ENCODE measurements at regions not wholly inside any gene's neighbourhood (a gene's known extent, or its start where the extent isn't known, plus 50 kb on each side); places are given as distances from the start of the nearest gene placed in this dataset.

DNA sequence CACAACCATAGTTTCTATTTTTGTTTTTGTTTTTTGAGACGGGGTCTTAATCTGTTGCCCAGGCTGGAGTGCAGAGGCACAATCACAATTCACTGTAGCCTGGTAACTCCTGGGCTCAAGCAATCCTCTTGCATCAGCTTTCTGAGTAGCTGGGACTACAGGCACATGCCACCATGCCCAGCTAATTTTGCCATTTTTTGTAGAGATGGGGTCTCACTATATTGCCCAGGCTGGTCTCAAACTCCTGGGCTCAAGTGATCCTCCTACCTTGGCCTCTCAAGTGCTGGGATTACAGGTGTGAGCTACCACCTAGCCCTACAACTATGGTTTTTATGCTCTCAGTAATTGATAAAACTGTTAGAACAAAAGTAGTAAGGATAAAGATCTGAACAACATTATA lies 147.5 kb upstream of the SHB start:
- no peak for DNase-seq

DNA sequence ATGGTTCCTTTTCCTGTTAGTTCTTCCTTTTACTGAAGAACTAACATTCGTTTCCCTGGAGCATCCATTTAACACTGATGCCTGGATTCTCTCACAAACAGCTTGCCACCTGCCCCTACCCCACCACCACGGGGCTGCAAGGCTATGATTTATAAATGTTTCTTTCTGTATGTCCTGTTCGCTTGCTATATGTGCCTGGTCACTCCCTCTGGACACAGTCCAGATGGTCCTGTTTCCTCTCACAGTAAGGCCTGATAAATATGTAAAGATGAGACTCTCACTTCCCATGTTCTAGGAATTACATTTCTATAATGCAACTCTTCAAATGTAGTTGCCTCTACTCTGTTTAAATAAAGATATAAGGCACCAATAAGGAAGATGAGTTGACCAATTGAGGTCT lies 146.4 kb upstream of the SHB start:
- no peak for DNase-seq

DNA sequence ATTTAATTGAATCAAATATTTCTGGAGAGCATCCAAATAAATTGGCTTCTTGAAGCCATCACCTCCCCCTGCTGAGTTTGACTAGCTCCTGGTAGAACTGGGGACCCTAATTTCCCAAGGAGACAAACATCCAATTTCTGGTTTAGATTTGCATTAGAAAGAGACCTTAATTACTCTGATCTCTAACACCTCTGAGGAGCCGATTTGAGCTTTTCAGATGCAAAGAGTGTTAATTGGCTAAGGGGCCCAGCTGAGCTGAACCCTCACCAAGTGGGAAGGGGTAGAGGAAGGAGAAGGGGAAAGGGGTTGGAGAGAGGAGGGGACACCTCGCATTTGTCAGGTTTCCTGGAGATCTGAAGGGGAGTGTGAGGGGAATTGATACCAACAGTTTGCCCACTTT lies 145.4 kb upstream of the SHB start:
- no peak for DNase-seq

DNA sequence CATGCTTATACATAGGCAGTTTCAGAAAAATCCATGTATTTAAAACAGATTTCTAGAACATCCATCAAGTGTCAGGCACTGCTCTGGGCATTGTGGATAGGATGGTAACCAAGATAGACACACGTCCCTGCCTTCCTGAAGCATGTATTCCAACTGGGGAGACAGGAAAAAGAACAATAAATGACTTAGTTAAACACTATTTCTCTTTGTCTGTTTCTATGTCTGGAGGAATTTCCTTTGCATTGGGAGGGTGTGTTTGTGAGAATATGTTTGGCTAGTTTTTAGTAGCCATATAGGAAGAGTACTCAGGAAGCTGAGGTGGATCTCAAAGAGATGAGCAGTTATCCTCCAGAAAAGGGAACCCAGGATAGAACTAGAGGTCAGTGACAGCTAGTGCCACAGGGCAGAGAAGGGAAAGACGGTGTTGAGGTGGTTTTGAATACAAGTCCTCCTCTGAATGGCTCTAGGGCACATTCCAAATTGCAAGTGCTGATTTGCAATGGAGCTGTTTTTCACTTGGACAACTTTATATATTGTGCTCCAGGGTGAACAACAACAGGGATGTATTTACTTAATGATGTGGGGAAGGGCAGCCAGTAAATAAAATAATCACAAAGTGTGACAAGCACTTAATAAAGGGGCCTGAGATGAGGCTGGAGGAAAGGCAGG lies 144.7 kb upstream of the SHB start:
- no peak for DNase-seq

DNA sequence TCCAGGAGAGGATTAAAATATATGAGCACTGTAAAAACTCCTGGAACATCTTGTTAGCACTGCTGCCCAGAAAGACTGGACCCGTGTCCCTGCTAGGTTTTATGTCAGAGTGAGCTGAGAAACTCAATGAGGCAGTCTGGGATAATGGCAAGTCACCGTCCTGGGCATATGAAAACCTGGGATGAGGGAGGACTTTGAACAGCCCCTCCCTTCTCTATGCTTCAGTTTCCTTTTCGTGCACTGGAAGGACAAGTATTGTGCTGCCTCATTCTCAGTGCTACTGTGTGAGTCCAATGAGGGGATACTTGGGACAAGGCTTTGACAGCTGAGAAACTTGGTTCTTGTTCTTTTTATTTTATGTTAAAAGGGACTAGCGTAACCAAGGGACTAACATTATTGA lies 143.0 kb upstream of the SHB start:
- no peak for DNase-seq

DNA sequence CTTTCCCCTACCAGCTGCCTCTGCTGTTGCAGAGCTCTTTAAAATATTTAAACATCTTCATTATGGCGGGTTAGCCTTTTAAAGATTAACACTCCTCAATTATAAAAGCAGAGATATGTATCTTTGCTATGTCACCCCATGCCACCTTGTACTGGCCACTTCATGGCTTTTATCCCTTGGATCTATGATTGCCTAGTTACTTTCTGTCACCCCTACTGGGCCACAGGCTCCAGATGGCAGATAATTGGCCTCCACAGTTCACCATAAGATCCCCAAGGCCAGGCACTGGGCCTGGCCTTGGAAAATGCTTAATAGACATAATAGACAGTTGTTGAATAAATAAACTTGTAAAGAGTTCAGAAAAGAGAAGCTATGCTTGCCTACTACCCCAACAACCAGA lies 142.0 kb upstream of the SHB start:
- DNase-seq = no peak

DNA sequence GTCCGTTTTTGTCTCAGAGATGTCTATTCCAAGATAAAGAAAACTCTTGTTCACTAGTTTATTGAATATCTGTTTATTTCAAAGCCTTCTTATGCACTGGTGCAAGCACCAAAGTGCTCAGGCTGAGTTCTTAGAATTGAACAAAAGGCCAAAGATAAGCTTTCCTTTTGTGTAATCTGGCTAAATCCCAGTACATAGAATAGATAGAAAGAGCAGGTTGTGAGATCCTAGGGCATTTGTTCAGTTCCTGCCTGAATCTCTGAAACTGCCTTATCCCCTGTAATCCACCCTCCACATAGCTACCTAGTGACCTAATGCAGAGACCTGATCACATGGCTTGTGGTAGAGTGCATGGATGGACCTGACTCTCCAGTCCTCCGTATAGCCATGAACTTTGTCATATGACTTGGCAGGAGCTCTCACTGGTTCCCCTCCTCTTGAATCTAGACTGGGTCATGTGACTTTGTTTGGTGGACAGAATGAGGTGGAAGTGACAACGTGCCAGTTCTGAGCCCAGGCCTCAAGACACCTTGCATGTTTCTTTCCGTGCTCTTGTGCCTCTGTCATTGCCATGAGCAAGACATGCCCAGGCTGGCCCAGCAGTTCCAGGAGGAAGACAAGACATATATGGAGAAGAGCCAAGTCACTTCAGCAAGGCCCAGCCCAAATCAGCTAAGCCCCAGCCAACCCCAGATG lies 139.3 kb upstream of the SHB start:
- no peak for DNase-seq

DNA sequence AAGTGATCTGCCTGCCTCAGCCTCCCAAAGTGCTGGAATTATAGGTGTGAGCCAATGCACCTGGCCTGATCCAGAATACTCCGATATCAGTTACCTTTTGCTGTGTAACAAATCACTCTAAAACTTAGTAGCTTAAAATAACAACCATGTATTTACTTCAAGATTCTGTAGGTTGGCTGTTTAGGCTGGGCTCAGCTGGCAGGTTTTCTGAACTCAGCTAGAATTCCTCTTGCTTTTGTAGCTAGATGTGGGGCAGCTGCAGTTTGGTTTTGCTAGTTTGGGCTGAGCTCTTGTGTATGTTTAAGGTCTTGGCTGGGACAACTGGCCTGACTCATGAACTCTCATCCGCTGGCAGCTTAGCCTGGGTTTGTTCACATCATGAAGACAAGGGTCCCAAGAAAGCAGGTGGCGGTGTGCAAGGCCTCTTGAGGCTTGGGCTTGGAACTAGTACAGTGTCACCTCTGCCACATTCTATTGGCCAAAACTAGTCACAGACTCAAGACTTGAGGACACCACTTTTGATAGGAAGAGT lies 138.3 kb upstream of the SHB start:
- no peak for DNase-seq

DNA sequence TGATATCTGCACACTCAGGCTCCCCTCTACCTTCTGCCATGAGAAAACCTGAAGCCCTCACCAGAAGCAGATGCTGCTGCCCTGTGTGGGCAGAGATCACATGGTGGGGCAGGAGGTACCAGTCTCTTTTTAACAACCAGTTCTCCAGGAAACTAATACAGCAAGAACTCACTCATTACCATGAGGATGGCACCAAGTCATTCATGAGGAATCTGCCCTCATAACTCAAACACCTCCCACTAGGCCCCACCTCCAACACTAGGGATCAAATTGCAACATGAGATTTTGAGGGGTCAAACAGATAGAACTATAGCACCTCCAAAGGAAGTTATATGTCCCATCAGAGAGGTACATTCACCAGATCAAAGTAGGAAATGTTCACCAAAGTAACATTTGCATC lies 136.3 kb upstream of the SHB start:
- DNase-seq = no peak

DNA sequence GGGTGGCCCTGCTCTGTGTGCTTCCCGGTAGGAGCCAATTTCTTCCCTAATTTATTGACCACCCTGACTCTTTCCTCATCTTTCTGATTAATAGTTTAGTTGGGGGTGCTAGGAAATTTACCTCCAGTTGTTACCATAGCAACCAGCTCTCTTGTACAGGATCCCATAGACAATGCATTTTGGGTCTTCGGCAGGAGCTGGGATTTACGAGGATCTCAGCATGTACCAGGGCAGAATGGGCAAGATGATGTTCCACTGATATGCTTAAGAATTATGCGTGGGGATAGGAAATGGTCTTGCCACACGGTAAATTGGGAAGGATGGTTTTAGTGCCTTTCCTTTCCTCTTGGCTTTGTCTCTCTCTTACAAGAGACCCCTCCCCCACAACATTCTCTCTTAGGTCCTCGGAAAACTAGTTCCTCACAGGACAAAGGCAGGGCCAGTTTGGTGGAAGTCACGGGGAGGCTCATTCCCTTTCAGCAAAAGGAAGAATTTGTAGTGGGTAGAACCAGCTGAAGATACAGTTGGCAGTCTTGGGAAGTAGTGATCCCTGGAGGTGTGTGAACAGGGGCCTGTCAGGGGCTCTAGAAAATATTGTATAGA lies 133.4 kb upstream of the SHB start:
- DNase-seq = no peak

DNA sequence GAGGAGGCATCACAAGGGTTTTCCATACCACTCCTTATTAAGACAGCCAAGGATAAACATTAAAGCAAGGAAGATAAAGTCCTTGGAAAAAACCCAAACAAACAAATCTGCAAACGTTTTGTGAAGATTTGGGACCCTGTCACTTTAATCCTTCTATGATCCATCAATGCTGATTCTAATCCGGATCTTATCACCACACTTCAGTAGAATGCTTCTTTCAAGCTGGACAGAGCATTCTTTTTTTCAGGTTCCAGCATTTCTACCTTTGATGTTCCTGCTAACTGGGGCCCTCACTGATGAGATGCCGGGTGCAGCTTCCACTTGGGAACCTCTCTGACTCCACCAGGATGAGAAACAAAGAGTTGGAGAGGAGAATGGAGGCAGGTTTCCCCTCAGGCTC lies 132.8 kb upstream of the SHB start:
- no peak for DNase-seq

DNA sequence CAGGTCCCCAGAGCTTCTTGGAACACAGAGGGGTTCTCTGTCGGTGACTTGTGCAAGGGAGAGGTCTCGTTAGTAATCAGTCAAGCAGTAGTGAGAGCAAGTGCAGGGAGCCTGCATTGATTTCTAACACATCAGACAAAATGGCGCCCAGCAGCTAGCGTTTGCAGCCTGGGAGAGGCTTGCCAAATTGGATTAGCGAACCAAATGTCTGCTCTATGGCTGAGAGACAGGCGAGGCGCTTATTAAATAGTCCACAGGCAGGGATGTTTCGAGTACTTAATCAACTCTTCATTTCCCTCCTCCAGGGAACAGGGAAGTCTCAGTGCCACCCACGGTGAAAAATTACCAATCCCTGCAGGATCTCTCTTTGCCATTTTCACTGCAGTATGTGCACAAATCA lies 131.4 kb upstream of the SHB start:
- DNase-seq = no peak

DNA sequence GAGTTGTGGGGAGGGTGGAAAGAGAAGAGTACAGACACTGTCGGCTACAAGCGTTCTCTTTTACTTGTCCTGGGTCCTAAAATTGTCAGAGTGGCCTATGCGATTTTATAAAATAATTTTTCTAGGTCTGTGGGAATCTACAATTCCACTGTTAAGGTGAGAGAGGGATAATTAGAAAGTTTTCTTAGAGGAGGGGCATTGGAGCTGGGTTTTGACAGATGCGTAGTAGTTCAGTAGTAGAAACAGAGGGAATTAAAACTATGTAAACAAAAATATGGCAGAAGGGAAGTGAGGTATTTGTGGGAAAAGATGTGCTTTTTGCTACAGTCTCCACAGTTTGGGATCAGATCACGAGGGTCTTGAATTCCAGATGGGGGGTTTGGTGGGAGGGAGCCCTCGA lies 129.1 kb upstream of the SHB start:
- no peak for DNase-seq

DNA sequence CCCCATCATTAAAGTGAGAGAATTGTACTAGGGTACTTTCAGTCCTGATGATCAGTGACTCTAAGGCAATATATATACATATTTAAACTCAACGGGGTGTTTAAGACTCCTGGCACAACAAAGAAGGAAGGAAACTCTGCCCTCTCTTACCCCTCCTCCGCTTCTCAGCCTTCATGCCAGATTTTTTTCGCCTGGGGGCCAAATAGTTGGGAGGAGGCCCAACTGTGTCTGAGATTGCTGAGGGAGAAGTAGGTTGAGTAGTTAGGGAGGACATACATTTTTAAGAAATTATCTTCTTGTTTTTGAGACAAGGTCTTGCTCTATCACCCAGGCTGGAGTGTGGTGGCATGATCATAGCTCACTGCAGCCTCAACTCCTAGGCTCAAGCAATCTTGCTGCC lies 127.7 kb upstream of the SHB start:
- DNase-seq = no peak

DNA sequence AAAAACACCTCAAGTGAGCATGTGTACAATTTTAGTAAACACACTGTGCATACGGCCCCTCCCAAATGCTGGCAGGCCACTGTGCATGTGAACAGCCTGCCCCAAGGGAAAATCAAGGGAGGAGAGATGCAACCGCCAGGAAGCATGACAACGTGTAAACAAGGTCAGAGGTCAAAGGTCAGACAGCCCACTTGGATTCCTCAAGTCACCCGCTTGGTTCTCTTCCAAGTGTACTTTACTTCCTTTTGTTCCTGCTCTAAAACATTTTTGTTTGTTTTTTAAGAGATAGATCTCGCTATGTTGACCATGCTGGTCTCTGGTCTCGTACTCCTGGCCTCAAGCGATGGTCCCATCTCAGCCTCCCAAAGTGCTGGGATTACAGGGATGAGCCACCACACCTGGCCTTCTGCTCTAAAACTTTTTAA lies 126.7 kb upstream of the SHB start:
- DNase-seq = no peak

DNA sequence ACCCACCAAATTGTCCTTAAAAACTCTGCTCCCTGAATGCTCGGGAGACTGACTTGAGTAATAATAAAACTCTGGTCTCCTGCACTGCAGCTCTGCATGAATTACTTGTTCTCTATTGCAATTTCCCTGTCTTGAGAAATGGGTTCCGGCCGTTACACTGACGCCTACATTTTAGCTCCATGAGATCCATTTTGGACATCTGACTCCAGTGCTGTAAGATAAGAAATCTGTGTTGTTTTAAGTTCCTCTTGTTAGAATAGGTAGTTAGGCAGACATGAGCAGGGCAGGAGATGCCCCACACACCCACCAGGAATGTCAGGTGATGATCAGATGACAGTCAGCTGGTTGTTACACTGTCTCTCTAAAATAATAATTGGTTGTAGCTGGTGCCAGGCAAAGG lies 125.8 kb upstream of the SHB start:
- no peak for DNase-seq

DNA sequence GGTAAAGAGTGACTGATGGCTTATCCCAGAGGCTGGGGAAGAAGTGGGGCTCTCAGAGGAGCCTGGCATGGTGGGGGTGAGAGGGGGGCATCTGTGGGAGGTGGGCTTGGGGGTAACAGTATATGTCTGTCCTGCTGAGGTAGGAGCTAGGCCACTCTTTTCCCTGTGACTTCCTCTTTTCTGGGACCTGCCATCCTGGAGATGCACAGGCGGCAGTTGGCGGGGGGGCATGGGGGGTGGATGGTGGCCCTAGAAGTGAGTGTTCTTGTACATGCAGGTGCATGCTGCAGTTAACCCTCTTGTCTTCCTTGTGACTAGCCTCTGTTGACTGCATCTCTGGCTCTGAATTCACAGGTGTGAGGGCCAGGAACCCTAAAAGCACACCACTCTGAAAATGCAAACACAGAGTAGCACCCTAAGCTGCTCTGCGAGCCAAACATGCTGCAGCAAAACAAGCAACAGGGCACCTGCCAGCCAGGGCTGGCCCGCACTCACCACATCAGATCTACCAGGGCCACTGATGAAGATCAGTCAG lies 123.8 kb upstream of the SHB start:
- DNase-seq = no peak

DNA sequence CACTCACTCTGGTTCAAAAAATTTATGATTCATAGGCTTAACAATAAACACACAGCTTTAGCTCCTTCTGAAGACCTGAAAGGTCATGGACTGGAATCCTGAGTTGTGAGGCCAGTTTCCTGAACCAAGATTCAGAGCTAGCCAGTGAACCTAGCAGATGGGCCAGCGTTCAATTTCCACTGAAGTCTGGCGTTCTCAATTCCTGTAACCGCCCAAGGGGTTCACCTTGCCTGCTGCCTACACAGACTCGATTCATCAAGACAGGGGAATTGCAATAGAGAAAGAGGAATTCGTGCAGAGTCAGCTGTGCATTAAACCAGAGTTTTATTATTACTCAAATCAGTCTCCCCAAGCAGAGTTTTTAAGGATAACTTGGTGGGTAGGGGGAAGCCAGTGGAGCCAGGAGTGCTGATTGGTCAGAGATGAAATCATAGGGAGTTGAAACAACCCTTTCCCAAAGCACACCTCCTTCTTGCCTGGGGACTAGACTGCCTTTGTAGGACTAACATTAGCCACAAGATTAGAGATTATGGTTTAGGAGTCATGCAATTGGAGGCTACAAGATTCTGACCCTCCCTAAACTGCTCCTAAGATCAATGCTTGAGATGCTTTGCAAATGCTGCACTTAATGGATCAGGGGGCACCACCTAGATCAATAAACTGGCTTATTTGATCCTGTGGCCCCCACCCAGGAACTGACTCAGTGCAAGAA lies 117.5 kb upstream of the SHB start:
- no peak for DNase-seq

DNA sequence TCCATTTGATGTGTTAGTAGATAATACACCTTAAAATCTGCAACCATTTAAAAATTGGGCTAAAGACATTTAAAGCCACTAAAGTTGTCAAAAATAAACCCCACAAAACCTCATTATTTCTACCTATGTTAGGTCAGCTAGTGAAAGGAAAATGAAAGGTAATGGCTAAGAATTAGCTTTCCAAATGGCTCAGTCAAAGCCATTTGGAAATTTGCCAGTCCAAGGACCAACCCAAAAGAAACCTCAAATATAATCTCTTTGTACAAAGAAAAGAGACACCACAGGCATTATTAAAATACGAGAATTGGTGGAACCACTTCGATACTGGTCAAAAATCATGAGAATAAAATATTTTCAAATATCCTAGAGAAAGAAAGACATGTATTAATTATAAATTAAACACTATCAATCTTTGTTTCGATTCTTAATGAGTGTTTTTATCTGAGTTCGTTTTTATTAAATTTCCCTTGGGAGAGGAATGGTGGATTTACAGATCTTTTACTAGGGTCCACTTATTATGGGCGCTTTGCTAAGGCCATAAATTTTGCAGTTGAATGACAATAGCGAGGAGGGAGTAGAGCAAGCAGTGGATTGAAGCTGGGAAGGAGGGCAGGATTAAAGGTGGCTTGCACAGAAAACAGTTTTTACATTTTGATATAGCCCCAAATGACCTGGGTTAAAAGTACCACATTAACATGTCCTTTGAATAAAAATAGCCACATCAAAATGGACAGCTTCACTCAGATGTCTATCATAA lies 116.8 kb upstream of the SHB start:
- peak; percentile 15 for DNase-seq

DNA sequence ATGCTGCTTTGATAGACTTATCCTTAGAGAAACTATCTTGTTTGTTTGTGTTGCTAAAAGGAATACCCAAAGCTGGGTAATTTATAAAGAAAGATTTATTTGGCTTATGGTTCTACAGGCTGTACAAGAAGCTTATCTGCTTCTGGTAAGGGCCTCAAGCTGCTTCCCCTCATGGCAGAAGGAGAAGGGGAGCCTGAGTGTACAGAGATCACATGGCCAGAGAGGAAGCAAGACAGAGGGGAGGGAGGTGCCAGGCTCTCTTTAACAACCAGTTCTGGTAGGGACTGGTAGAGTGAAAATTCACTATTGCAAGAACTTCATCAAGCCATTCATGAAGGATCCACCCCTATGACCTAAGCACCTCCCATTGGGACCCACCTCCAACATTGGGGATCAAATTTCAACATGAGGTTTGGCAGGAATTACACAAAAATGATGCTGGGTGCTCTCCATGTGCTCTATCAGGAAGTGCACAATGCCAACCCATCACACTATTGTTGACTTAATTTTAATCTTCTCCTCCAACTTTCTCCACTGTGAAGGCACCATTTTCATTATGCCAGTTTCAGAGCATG lies 115.1 kb upstream of the SHB start:
- no peak for DNase-seq

DNA sequence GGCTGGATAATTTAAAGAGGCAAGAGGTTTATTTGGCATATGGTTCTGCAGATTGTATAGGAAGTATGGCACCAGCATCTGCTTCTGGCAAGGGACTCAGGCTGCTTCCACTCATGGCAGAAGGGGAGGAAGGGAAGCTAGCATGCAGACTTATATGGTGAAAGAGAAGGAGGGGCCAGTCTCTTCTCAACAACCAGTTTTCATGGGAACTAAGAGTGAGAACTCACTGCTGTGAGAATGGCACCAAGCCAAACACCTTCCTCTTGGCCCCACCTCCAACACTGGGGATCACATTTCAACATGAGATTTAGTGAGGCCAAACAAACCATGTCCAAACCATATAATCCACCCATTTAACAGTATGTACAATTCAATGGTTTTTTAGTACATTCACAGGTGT lies 113.3 kb upstream of the SHB start:
- peak; percentile 51 for DNase-seq

DNA sequence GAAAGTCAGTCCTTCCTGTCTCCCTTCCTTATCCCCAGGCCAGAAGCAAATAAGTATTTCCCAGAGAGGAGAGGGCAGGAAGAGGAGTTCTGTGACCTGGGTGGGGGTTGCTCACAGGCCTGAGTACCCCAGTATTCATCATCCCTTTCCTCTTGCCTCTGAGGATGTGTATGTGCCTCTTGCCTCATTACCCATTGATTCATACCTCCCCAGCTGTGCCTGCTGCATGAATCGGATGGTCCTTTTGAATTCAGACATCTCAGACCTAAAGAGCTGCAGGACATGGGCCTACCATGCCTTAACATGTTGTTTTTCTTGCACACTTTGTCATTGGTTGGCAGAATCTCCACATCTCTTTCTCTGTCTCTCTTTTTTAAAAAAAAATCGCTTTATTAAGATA lies 112.8 kb upstream of the SHB start:
- DNase-seq = no peak
